Esophagus muscularis mucosa (tissue), 4 donors: ENCODE measurements at regions not wholly inside any gene's neighbourhood (a gene's known extent, or its start where the extent isn't known, plus 50 kb on each side); places are given as distances from the start of the nearest gene placed in this dataset.
"Not testable (repeated sequence)": the region's sequence is repeated elsewhere in the genome, so short reads cannot be mapped to it uniquely, and the experiment has no call there.

Source experiments
- DNase-seq: peaks from one replicate; pipeline ENCODE4 v3.0.0-alpha.2; 2017; ENCODE audit errors: extremely low spot score
- H3K27ac ChIP-seq, 4 donors: fragments of 200-600 bp; sonication (generic); replicated peaks in 1 of 4; 1 replicate in 3 of 4; 2 replicates in 1 of 4; pipeline ENCODE4 v1.5.1; 2016 to 2019; ENCODE audit warnings: mild to moderate bottlenecking in 1 of 4
- H3K27me3 ChIP-seq, 4 donors: fragments of 200-600 bp; sonication (generic); one replicate each; pipeline versions ENCODE4 v1.5.1 to v1.6.0; 2016 to 2019
- H3K36me3 ChIP-seq, 4 donors: fragments of 200-600 bp; sonication (generic); one replicate each; pipeline ENCODE4 v1.5.1; 2016 to 2019
- H3K4me1 ChIP-seq, 4 donors: fragments of 200-600 bp; sonication (generic); one replicate each; pipeline ENCODE4 v1.5.1; 2016 to 2019
- H3K4me3 ChIP-seq, 4 donors: fragments of 200-600 bp; sonication (generic); 1 replicate in 2 of 4; 2 replicates in 2 of 4; pipeline ENCODE4 v1.5.1; 2016 to 2019; ENCODE audit warnings: mild to moderate bottlenecking in 4 of 4, moderate library complexity in 1 of 4
- H3K9me3 ChIP-seq, 4 donors: fragments of 200-600 bp; sonication (generic); 1 replicate in 3 of 4; 2 replicates in 1 of 4; pipeline ENCODE4 v1.5.1; 2016 to 2019
- EP300 ChIP-seq: sonication (generic); formaldehyde crosslinking; IDR thresholded peaks from one replicate; pipeline ENCODE4 v1.6.1; 2017; ENCODE audit warnings: antibody characterized with exemption
- POLR2A ChIP-seq: fragments of 450-650 bp; IDR thresholded peaks from one replicate; pipeline ENCODE4 v1.6.1; 2017; ENCODE audit warnings: antibody characterized with exemption, moderate library complexity, mild to moderate bottlenecking, low read depth
- POLR2AphosphoS5 ChIP-seq, 2 donors: sonication (generic); formaldehyde crosslinking; IDR thresholded peaks; one replicate each; pipeline ENCODE4 v1.6.1; 2017; ENCODE audit warnings: antibody characterized with exemption in 2 of 2
- WGBS: methylation state at CpG from one replicate; pipeline ENCODE4 v1.1.5; 2018; 5-methylcytosine and 5-hydroxymethylcytosine counted together
- intact Hi-C: fragments of 100-400 bp; cut with DNase I; formaldehyde crosslinking; loops from one replicate; pipeline ENCODE4 v1.15.1; 2023
- TF ChIP-seq, protein P1 (sequence below), 3 experiments: fragments of 200-600 bp in 2 of 3; fragments of 450-650 bp in 1 of 3; sonication (generic) in 2 of 3; IDR thresholded peaks; one replicate each; pipeline ENCODE4 v1.5.1; 2017 to 2019; ENCODE audit warnings: antibody characterized with exemption in 3 of 3, mild to moderate bottlenecking in 2 of 3, moderate library complexity in 1 of 3

DNA sequence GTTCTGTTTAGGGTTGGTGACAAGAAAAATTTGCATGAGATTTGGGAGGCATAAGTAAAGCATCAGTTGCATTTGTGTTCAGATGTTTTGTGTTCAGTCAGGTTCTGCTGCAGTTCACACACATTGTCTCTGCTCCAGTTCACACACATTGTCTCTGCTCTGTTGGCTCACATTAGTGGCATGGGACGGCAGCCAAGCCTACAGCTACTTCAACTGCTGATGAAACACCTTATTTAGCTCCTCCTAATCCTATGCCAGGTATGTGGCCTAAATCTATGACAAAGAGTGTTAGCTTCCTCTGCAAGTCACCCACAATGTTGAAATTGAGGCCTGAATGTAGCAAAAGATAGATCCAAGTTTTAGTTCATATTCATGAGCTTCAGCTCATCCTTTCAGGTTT lies 278.1 kb upstream of the SYNCRIP start:
- no peak for DNase-seq
- 40% methylated on average over 1 of the region's 1 CpG for WGBS
- H3K27ac ChIP-seq, result no peak overlapping the region
- H3K36me3 ChIP-seq, result no peaks in the 10 kb centered on the region
- H3K4me1 ChIP-seq, result peaks cover 0 to 25% (median 15%) of the 10 kb centered on the region in 4 donors
- TF ChIP-seq POLR2AphosphoS5 (IDR thresholded peaks at IDR 0.05) (no peak), POLR2A (no peak), EP300 (no peak)
- TF ChIP-seq, protein P1, sequence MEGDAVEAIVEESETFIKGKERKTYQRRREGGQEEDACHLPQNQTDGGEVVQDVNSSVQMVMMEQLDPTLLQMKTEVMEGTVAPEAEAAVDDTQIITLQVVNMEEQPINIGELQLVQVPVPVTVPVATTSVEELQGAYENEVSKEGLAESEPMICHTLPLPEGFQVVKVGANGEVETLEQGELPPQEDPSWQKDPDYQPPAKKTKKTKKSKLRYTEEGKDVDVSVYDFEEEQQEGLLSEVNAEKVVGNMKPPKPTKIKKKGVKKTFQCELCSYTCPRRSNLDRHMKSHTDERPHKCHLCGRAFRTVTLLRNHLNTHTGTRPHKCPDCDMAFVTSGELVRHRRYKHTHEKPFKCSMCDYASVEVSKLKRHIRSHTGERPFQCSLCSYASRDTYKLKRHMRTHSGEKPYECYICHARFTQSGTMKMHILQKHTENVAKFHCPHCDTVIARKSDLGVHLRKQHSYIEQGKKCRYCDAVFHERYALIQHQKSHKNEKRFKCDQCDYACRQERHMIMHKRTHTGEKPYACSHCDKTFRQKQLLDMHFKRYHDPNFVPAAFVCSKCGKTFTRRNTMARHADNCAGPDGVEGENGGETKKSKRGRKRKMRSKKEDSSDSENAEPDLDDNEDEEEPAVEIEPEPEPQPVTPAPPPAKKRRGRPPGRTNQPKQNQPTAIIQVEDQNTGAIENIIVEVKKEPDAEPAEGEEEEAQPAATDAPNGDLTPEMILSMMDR (IDR thresholded peaks at IDR 0.05), result no peak
- no peak overlapping the region for H3K4me3 ChIP-seq
- H3K27me3 ChIP-seq, result no peaks in the 10 kb centered on the region
- intact Hi-C loops, result loop anchor here (10.0 kb wide), 1 partner anchor 1114 kb away; no protein-coding TSS in a partner anchor
- no peaks in the 10 kb centered on the region for H3K9me3 ChIP-seq

- intact Hi-C loops, result no loop called here
- H3K36me3 ChIP-seq, result no peaks in the 10 kb centered on the region
- TF ChIP-seq POLR2AphosphoS5 (IDR thresholded peaks at IDR 0.05) (no peak), POLR2A (no peak), EP300 (no peak)
- TF ChIP-seq, protein P1 (IDR thresholded peaks at IDR 0.05), result no peak
- no peak for DNase-seq
- H3K27me3 ChIP-seq, result no peaks in the 10 kb centered on the region
- 92% methylated on average over 1 of the region's 1 CpG for WGBS
- H3K4me3 ChIP-seq, result no peak overlapping the region
- no peaks in the 10 kb centered on the region for H3K9me3 ChIP-seq
- H3K27ac ChIP-seq, result no peak overlapping the region
- H3K4me1 ChIP-seq, result peaks cover 0 to 18% (median 9%) of the 10 kb centered on the region in 4 donors
These were observed 274.8 kb upstream of the SYNCRIP start for GRCh38 chr6:85917522-85917921.

GRCh38 chr6:85913001-85913400 lies 270.3 kb upstream of the SYNCRIP start:
- WGBS, result 87% methylated on average over 2 of the region's 2 CpGs
- intact Hi-C loops, result no loop called here

DNA sequence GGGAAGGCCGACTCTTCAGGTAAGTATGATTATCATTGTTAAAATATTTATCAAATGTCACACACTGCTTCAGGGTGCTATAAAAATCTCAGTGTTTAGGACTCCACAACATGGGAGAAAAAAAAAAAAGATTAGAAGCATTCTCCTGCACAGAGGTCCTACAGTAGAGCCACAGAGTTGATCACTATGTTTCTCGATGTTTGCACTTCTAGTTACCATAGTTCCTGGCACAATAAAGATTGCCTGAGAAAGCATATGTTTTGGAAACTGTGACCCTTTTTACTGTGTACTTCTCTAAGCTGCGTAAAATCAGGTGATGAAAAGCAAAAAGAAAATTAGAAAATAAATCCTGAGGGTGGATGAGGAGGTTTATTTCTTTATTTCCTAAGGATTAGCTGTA lies 269.9 kb upstream of the SYNCRIP start:
- intact Hi-C loops, result no loop called here
- TF ChIP-seq, protein P1 (IDR thresholded peaks at IDR 0.05), result no peak
- TF ChIP-seq POLR2AphosphoS5 (IDR thresholded peaks at IDR 0.05), result no peak
- no peak for TF ChIP-seq EP300
- no peak for TF ChIP-seq POLR2A
- Histone ChIP-seq H3K9me3 (no peaks in the 10 kb centered on the region), H3K27ac (no peak overlapping the region), H3K4me1 (no peaks in the 10 kb centered on the region), H3K4me3 (no peak overlapping the region), H3K36me3 (no peaks in the 10 kb centered on the region), H3K27me3 (no peaks in the 10 kb centered on the region)
- no peak for DNase-seq
- 72% methylated on average over 3 of the region's 3 CpGs for WGBS

More at GRCh38 chr6:85913001-85913400, 270.3 kb upstream of the SYNCRIP start:
- no peak overlapping the region for H3K4me3 ChIP-seq
- no peaks in the 10 kb centered on the region for H3K27me3 ChIP-seq
- H3K27ac ChIP-seq, result no peak overlapping the region
- TF ChIP-seq, protein P1 (IDR thresholded peaks at IDR 0.05), result no peak
- no peak for TF ChIP-seq POLR2AphosphoS5 (IDR thresholded peaks at IDR 0.05)
- no peak for TF ChIP-seq EP300
- TF ChIP-seq POLR2A, result no peak
- H3K4me1 ChIP-seq, result no peaks in the 10 kb centered on the region
- DNase-seq, result no peak
- H3K36me3 ChIP-seq, result no peaks in the 10 kb centered on the region
- H3K9me3 ChIP-seq, result no peaks in the 10 kb centered on the region

- Histone ChIP-seq H3K27me3 (no peaks in the 10 kb centered on the region), H3K9me3 (no peaks in the 10 kb centered on the region), H3K4me1 (no peaks in the 10 kb centered on the region), H3K4me3 (no peak overlapping the region), H3K36me3 (no peaks in the 10 kb centered on the region), H3K27ac (no peak overlapping the region)
- intact Hi-C loops, result no loop called here
- TF ChIP-seq, protein P1 (IDR thresholded peaks at IDR 0.05), result no peak
- TF ChIP-seq EP300, result no peak
- TF ChIP-seq POLR2A, result no peak
- DNase-seq, result no peak
- WGBS, result 94% methylated on average over 6 of the region's 9 CpGs
These were observed 268.4 kb upstream of the SYNCRIP start for GRCh38 chr6:85911067-85911466.

- WGBS, result 88% methylated on average over 4 of the region's 4 CpGs
- H3K4me1 ChIP-seq, DNase-seq, intact Hi-C loops, H3K27me3 ChIP-seq, H3K4me3 ChIP-seq, H3K9me3 ChIP-seq, H3K27ac ChIP-seq, H3K36me3 ChIP-seq: not testable (repeated sequence)
These were observed 265.4 kb upstream of the SYNCRIP start for GRCh38 chr6:85908120-85908519.
